Stimulated activated CD4-positive, alpha-beta T cell treated with anti-CD3 and anti-CD28 coated beads, Interleukin-12 subunit alpha, Interleukin-12 subunit beta, amount 100 ng/mL, for 48 hours (primary cell): ENCODE measurements at regions not wholly inside any gene's neighbourhood (a gene's known extent, or its start where the extent isn't known, plus 50 kb on each side); places are given as distances from the start of the nearest gene placed in this dataset.

Source experiments
- DNase-seq, 3 donors: peaks; one replicate each; pipeline ENCODE4 v3.0.0-alpha.2; 2020; ENCODE audit warnings: low read depth in 2 of 3, low spot score in 1 of 3

DNA sequence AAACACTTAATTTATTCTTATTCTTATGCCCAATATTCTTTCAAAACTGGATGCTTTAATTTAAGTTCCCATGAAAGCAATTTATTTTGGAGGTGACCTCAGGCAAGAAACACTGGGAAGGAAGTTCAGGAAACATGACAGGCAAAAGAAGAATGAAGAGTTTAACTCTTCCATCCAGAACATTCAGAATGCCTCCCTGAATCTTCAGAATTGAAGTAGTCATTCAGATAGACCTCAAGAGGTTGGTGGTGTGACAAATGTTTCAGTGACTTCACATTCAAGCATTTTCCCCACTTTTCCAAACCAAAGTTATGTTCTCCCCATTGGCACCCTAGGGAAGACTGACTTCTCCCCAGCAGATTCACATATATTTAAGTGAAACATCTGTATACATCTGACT lies 110.5 kb downstream of the HAO1 start:
- DNase-seq = no peak
